CD14-positive monocyte (primary cell): ENCODE measurements at regions not wholly inside any gene's neighbourhood (a gene's known extent, or its start where the extent isn't known, plus 50 kb on each side); places are given as distances from the start of the nearest gene placed in this dataset.

Experiments
- DNase-seq, 3 donors: peaks; one replicate each; pipeline ENCODE4 v3.0.0-alpha.2; 2011 to 2022
- H2AFZ ChIP-seq: 2 replicates; pipeline ENCODE4 v1.6.0; 2012; ENCODE audit warnings: mild to moderate bottlenecking, low read depth, low read length, inconsistent platforms; ENCODE audit not compliant: insufficient read depth, poor library complexity, severe bottlenecking
- H3K27ac ChIP-seq, 2 donors: 1 replicate in 1 of 2; 2 replicates in 1 of 2; pipeline ENCODE4 v1.5.1; 2012 to 2013; ENCODE audit warnings: low read length in 2 of 2, control low read depth in 1 of 2, inconsistent platforms in 1 of 2, low read depth in 1 of 2, mild to moderate bottlenecking in 1 of 2
- H3K27me3 ChIP-seq, 2 donors: one replicate each; pipeline versions ENCODE4 v1.6.0 to v1.6.1; 2011 to 2013; ENCODE audit warnings: low read length in 2 of 2; ENCODE audit not compliant: control insufficient read depth in 2 of 2, insufficient read depth in 2 of 2
- H3K36me3 ChIP-seq, 2 donors: replicated peaks in 1 of 2; 1 replicate in 1 of 2; 2 replicates in 1 of 2; pipeline versions ENCODE4 v1.5.1 to v1.6.1; 2012 to 2013; ENCODE audit warnings: low read length in 2 of 2, control low read depth in 1 of 2, inconsistent platforms in 1 of 2, mild to moderate bottlenecking in 1 of 2; ENCODE audit not compliant: insufficient read depth in 2 of 2, control insufficient read depth in 1 of 2
- H3K4me1 ChIP-seq, 2 donors: 1 replicate in 1 of 2; 2 replicates in 1 of 2; pipeline versions ENCODE4 v1.5.1 to v1.6.1; 2012 to 2013; ENCODE audit warnings: low read length in 2 of 2, control low read depth in 1 of 2, inconsistent platforms in 1 of 2, mild to moderate bottlenecking in 1 of 2, moderate library complexity in 1 of 2; ENCODE audit not compliant: insufficient read depth in 2 of 2, control insufficient read depth in 1 of 2
- H3K4me2 ChIP-seq: replicated peaks from 2 replicates; pipeline ENCODE3; 2012; ENCODE audit warnings: low read length, moderate library complexity, mild to moderate bottlenecking; ENCODE audit not compliant: poor library complexity, severe bottlenecking; ENCODE audit errors: extremely low read depth
- H3K4me3 ChIP-seq, 3 experiments: fragments of 200-600 bp in 1 of 3; sonication (generic) in 1 of 3; replicated peaks in 1 of 3; 1 replicate in 2 of 3; 2 replicates in 1 of 3; pipeline ENCODE4 v1.5.1; 2011 to 2013; ENCODE audit warnings: low read length in 3 of 3, mild to moderate bottlenecking in 3 of 3, control low read depth in 2 of 3, low read depth in 2 of 3, inconsistent platforms in 1 of 3, moderate library complexity in 1 of 3
- H3K79me2 ChIP-seq: 2 replicates; pipeline ENCODE4 v1.6.0; 2012; ENCODE audit warnings: mild to moderate bottlenecking, control low read depth, inconsistent platforms, low read length, moderate library complexity; ENCODE audit not compliant: insufficient read depth
- H3K9ac ChIP-seq: 2 replicates; pipeline ENCODE4 v1.6.0; 2017; ENCODE audit warnings: low read length, mild to moderate bottlenecking; ENCODE audit not compliant: insufficient read depth, poor library complexity, severe bottlenecking
- H3K9me3 ChIP-seq, 2 donors: replicated peaks in 1 of 2; 1 replicate in 1 of 2; 2 replicates in 1 of 2; pipeline versions ENCODE4 v1.5.1 to v1.6.1; 2012 to 2013; ENCODE audit warnings: low read length in 2 of 2, control low read depth in 1 of 2; ENCODE audit not compliant: control insufficient read depth in 1 of 2, insufficient read depth in 1 of 2
- H4K20me1 ChIP-seq: 2 replicates; pipeline ENCODE4 v1.6.0; 2012; ENCODE audit warnings: mild to moderate bottlenecking, low read length, control low read depth, moderate library complexity; ENCODE audit not compliant: insufficient read depth
- H3K27ac Mint-ChIP-seq, 7 donors: one replicate each; pipeline ENCODE4 v1.8.0; 2020; ENCODE audit warnings: mild to moderate bottlenecking in 7 of 7, mixed read lengths in 7 of 7, moderate library complexity in 6 of 7, inconsistent platforms in 2 of 7
- H3K27me3 Mint-ChIP-seq, 3 donors: one replicate each; pipeline ENCODE4 v1.8.0; 2021 to 2022; ENCODE audit warnings: low read depth in 3 of 3, mild to moderate bottlenecking in 3 of 3, mixed read lengths in 3 of 3, moderate library complexity in 3 of 3, inconsistent platforms in 1 of 3
- H3K36me3 Mint-ChIP-seq, 2 donors: one replicate each; pipeline ENCODE4 v1.8.0; 2020; ENCODE audit warnings: mixed read lengths in 2 of 2, inconsistent platforms in 1 of 2, mild to moderate bottlenecking in 1 of 2
- H3K4me1 Mint-ChIP-seq: one replicate; pipeline ENCODE4 v1.8.0; 2020; ENCODE audit warnings: mild to moderate bottlenecking, mixed read lengths
- H3K4me3 Mint-ChIP-seq, 2 donors: one replicate each; pipeline ENCODE4 v1.8.0; 2020; ENCODE audit warnings: mild to moderate bottlenecking in 2 of 2, mixed read lengths in 2 of 2, moderate library complexity in 1 of 2
- H3K9me3 Mint-ChIP-seq, 7 donors: one replicate each; pipeline ENCODE4 v1.8.0; 2020 to 2022; ENCODE audit warnings: mixed read lengths in 7 of 7, mild to moderate bottlenecking in 6 of 7, moderate library complexity in 6 of 7, inconsistent platforms in 2 of 7
- WGBS: methylation state at CpG from one replicate; pipeline ENCODE4 v1.1.5; 2013; ENCODE audit warnings: missing lambda C conversion rate; ENCODE audit not compliant: insufficient coverage; 5-methylcytosine and 5-hydroxymethylcytosine counted together
- intact Hi-C, 2 donors: fragments of 100-400 bp; cut with micrococcal nuclease; formaldehyde crosslinking; loops; one replicate each; pipeline versions ENCODE4 v1.15.0 to v1.15.1; 2023
- TF ChIP-seq, protein P1 (sequence below): fragments of 200-600 bp; IDR thresholded peaks from one replicate; pipeline ENCODE4 v1.8.0; 2022; ENCODE audit warnings: antibody characterized with exemption, mild to moderate bottlenecking

DNA sequence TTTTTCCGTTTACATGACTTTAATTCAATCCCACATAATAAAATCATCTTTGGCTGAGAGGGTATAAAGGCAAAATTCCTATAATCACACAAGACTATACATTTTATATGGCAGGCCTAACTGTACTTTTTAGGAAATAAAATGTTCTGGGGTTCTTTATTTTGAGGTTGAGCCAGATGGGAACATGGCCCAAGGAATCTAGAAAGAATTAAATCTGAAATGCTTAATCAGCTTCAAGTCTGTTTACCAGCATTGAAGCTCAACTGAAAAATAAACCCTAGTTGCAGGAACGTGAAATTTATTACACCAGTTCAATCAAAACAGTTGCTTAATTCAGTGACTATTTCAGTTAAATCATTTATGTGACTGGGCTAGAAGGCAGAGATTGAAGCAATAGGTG is 191.0 kb upstream of the BTG1 start:
- no peak for DNase-seq
- Histone ChIP-seq H3K4me2 (no peak overlapping the region), H3K4me1 (peaks cover 2 to 14% of the 10 kb centered on the region in 2 donors), H3K9ac (no peak overlapping the region), H3K4me3 (no peak overlapping the region), H3K27ac (no peak overlapping the region), H4K20me1 (no peaks in the 10 kb centered on the region), H3K36me3 (no peaks in the 10 kb centered on the region), H2AFZ (no peak overlapping the region), H3K27me3 (no peaks in the 10 kb centered on the region), H3K79me2 (no peaks in the 10 kb centered on the region), H3K9me3 (peaks cover 0 to 5% of the 10 kb centered on the region in 2 donors)
- TF ChIP-seq, protein P1, sequence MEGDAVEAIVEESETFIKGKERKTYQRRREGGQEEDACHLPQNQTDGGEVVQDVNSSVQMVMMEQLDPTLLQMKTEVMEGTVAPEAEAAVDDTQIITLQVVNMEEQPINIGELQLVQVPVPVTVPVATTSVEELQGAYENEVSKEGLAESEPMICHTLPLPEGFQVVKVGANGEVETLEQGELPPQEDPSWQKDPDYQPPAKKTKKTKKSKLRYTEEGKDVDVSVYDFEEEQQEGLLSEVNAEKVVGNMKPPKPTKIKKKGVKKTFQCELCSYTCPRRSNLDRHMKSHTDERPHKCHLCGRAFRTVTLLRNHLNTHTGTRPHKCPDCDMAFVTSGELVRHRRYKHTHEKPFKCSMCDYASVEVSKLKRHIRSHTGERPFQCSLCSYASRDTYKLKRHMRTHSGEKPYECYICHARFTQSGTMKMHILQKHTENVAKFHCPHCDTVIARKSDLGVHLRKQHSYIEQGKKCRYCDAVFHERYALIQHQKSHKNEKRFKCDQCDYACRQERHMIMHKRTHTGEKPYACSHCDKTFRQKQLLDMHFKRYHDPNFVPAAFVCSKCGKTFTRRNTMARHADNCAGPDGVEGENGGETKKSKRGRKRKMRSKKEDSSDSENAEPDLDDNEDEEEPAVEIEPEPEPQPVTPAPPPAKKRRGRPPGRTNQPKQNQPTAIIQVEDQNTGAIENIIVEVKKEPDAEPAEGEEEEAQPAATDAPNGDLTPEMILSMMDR, result no peak
- Mint-ChIP-seq H3K4me3 (no peak overlapping the region), H3K9me3 (peaks cover 0 to 4% (median 0%) of the 10 kb centered on the region in 7 donors), H3K27ac (no peak overlapping the region), H3K27me3 (no peaks in the 10 kb centered on the region), H3K4me1 (peaks cover 17% of the 10 kb centered on the region), H3K36me3 (peaks cover 0 to 2% of the 10 kb centered on the region in 2 donors)
- intact Hi-C loops, result no loop called here
- WGBS, result no CpG with 5 or more reads among the region's 2 CpGs

DNA sequence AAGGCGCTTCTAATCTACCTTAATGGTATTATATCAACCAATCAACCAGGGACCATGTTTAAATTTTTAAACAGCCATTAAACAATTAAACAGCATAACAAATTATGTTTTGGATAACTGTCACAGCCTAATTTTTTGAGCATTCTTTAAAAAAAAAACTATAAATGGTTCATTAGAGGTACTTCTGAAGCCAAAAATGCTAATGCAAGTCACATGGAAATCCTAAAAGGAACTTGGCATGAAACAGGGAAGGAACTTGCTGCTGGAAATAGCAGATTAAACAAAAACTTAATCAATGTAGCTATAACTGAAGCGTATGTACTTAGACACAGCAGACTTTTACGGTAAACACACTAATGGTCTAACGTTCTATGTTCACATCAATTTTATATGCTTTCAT is 190.2 kb upstream of the BTG1 start:
- intact Hi-C loops, result no loop called here
- Histone ChIP-seq H4K20me1 (no peaks in the 10 kb centered on the region), H3K4me3 (no peak overlapping the region), H3K9ac (no peak overlapping the region), H3K9me3 (peaks cover 0 to 5% of the 10 kb centered on the region in 2 donors), H3K4me2 (no peak overlapping the region), H3K27ac (no peak overlapping the region), H3K4me1 (peaks cover 0 to 7% of the 10 kb centered on the region in 2 donors), H2AFZ (no peak overlapping the region), H3K27me3 (no peaks in the 10 kb centered on the region), H3K36me3 (no peaks in the 10 kb centered on the region), H3K79me2 (no peaks in the 10 kb centered on the region)
- Mint-ChIP-seq H3K4me1 (peaks cover 10% of the 10 kb centered on the region), H3K36me3 (peaks cover 0 to 2% of the 10 kb centered on the region in 2 donors), H3K9me3 (peaks cover 0 to 4% (median 0%) of the 10 kb centered on the region in 7 donors), H3K27ac (no peak overlapping the region), H3K4me3 (no peak overlapping the region), H3K27me3 (no peaks in the 10 kb centered on the region)
- no peak for DNase-seq
- 92% methylated on average over 2 of the region's 4 CpGs for WGBS
- TF ChIP-seq, protein P1, result no peak
